ENCODE measurements at regions not wholly inside any gene's neighbourhood (a gene's known extent, or its start where the extent isn't known, plus 50 kb on each side); places are given as distances from the start of the nearest gene placed in this dataset.

DNA sequence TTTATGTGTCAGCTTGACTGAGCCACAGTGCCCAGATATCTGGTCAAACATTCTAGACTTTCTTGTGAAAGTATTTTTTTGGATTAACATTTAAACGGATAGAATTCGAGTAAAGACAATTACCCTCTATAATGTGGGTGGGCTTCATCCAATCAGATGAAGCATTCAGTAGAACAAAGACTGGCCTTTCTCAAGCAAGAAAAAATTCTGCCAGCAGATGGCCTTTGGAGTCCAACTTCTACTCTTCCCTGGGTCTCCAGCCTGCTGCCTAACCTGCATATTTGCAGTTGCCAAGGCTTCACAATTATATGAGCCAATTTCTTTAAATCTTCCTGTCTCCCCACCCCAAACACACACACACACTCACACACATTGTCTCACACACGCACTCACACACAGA lies 86.4 kb downstream of the MED10 start:
- DNase-seq (ENCODE audit: low spot score): peak; percentile 68
- intact Hi-C loops (cut with micrococcal nuclease; ENCODE audit: unreplicated experiment): loop anchor here (1.0 to 10.0 kb wide), 3 partner anchors 235 to 453 kb away; no protein-coding TSS in a partner anchor
- no TSS peak for BruUV-seq (replicated peaks)
- POLR2A ChIA-PET (ENCODE audit: low non-redundant PET): interaction anchor here (0.6 kb wide), 1 partner anchor 11 kb away, joined by 14 read pairs; no protein-coding TSS in a partner anchor
- TF ChIP-seq EZH2 (IDR thresholded peaks at IDR 0.05; ENCODE audit: borderline replicate concordance, low read depth, low read length, poor library complexity, severe bottlenecking): no peak
- TF ChIP-seq CTCF (conservative IDR thresholded peaks at IDR 0.05; ENCODE audit: low read depth, low read length): peak; percentile 49
- no peaks in the 10 kb centered on the region for H3K9me3 ChIP-seq (ENCODE audit: low read depth, low read length, poor library complexity, severe bottlenecking)
- H3K4me3 ChIP-seq (ENCODE audit: low read depth, low read length, poor library complexity, severe bottlenecking): no peak overlapping the region
- peaks cover 32% of the 10 kb centered on the region for H3K27me3 ChIP-seq (replicated peaks; ENCODE audit: insufficient read depth, low read depth, low read length, poor library complexity)
- no peaks in the 10 kb centered on the region for H3K4me1 ChIP-seq (ENCODE audit: insufficient read depth, low read length, poor library complexity, severe bottlenecking)
- CTCF ChIA-PET: no interaction called here
- no peaks in the 10 kb centered on the region for H3K36me3 ChIP-seq (ENCODE audit: insufficient read depth, low read length, poor library complexity, severe bottlenecking)
- H3K27ac ChIP-seq (ENCODE audit: low read depth, low read length, poor library complexity, severe bottlenecking): no peak overlapping the region

DNA sequence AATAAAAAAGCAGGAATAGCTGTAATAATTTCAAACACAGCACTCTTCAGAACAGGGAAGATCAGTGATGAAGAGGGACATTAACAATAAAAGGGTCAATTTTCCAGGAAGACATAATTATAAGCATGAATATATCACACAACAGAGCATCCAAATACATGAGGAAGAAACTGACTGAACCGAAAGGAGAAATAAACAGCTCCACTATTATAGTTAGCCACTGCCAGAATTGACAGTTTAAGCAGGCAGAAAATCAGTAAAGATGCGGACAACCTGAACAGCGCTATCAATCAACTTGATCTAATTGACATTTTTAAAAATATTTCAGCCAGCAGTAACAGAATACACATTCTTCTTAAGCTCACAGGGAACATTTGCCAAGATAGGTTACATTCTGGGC lies 89.1 kb downstream of the MED10 start:
- intact Hi-C loops (cut with micrococcal nuclease; ENCODE audit: unreplicated experiment): no loop called here
- no TSS peak for BruUV-seq (replicated peaks)
- ChIA-PET POLR2A (ENCODE audit: low non-redundant PET) (no interaction called here), CTCF (no interaction called here)
- H3K4me3 ChIP-seq (ENCODE audit: low read depth, low read length, poor library complexity, severe bottlenecking): no peak overlapping the region
- peaks cover 33% of the 10 kb centered on the region for H3K27me3 ChIP-seq (replicated peaks; ENCODE audit: insufficient read depth, low read depth, low read length, poor library complexity)
- H3K36me3 ChIP-seq (ENCODE audit: insufficient read depth, low read length, poor library complexity, severe bottlenecking): no peaks in the 10 kb centered on the region
- no peak overlapping the region for H3K27ac ChIP-seq (ENCODE audit: low read depth, low read length, poor library complexity, severe bottlenecking)
- TF ChIP-seq CTCF (conservative IDR thresholded peaks at IDR 0.05; ENCODE audit: low read depth, low read length) (no peak), EZH2 (IDR thresholded peaks at IDR 0.05; ENCODE audit: borderline replicate concordance, low read depth, low read length, poor library complexity, severe bottlenecking) (no peak)
- no peak for DNase-seq (ENCODE audit: low spot score)
- no peaks in the 10 kb centered on the region for H3K9me3 ChIP-seq (ENCODE audit: low read depth, low read length, poor library complexity, severe bottlenecking)
- H3K4me1 ChIP-seq (ENCODE audit: insufficient read depth, low read length, poor library complexity, severe bottlenecking): no peaks in the 10 kb centered on the region

DNA sequence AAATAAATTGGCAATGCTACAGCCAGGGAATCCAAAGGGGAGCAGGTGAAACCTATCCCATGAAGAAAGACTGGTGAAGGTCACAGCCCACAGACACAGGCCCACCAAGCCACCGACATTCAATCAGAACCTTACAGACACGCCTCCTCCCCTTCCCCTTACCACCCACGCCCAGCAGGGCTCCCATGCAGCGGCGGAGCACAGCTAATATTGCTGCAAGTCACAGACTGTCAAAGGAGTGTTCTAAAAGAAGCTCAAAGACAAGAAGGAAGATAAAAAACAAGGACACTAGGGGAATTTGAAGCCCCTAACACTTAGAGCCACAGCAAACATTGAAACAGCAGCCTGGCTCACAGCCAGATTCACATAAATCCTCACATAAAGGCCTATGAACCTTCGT lies 91.2 kb downstream of the MED10 start:
- POLR2A ChIA-PET (ENCODE audit: low non-redundant PET): interaction anchor here (0.6 kb wide), 2 partner anchors 63 to 277 kb away, joined by 3 read pairs; no protein-coding TSS in a partner anchor
- H3K9me3 ChIP-seq (ENCODE audit: low read depth, low read length, poor library complexity, severe bottlenecking): no peaks in the 10 kb centered on the region
- intact Hi-C loops (cut with micrococcal nuclease; ENCODE audit: unreplicated experiment): no loop called here
- TF ChIP-seq CTCF (conservative IDR thresholded peaks at IDR 0.05; ENCODE audit: low read depth, low read length) (no peak), EZH2 (IDR thresholded peaks at IDR 0.05; ENCODE audit: borderline replicate concordance, low read depth, low read length, poor library complexity, severe bottlenecking) (no peak)
- peaks cover 43% of the 10 kb centered on the region for H3K27me3 ChIP-seq (replicated peaks; ENCODE audit: insufficient read depth, low read depth, low read length, poor library complexity)
- H3K4me3 ChIP-seq (ENCODE audit: low read depth, low read length, poor library complexity, severe bottlenecking): no peak overlapping the region
- H3K4me1 ChIP-seq (ENCODE audit: insufficient read depth, low read length, poor library complexity, severe bottlenecking): no peaks in the 10 kb centered on the region
- CTCF ChIA-PET: no interaction called here
- H3K36me3 ChIP-seq (ENCODE audit: insufficient read depth, low read length, poor library complexity, severe bottlenecking): no peaks in the 10 kb centered on the region
- no TSS peak for BruUV-seq (replicated peaks)
- no peak overlapping the region for H3K27ac ChIP-seq (ENCODE audit: low read depth, low read length, poor library complexity, severe bottlenecking)
- DNase-seq (ENCODE audit: low spot score): peak; percentile 15
